ENCODE measurements at regions not wholly inside any gene's neighbourhood (a gene's known extent, or its start where the extent isn't known, plus 50 kb on each side); places are given as distances from the start of the nearest gene placed in this dataset.
"Not testable (repeated sequence)": the region's sequence is repeated elsewhere in the genome, so short reads cannot be mapped to it uniquely, and the experiment has no call there.

GRCh38 chr1:58852731-58853485 lies 69.1 kb upstream of the JUN start:
- Histone ChIP-seq H3K36me3 (ENCODE audit: control insufficient read depth, insufficient read depth, low read length) (no peaks in the 10 kb centered on the region), H3K9me3 (ENCODE audit: control insufficient read depth, insufficient read depth, low read length) (no peaks in the 10 kb centered on the region), H3K27me3 (ENCODE audit: control insufficient read depth, insufficient read depth, low read length) (no peaks in the 10 kb centered on the region), H3K4me1 (ENCODE audit: control insufficient read depth, insufficient read depth, low read length) (peaks cover 8% of the 10 kb centered on the region), H3K4me3 (ENCODE audit: low read depth, low read length) (no peak overlapping the region), H3K9ac (ENCODE audit: low read depth, low read length) (no peak overlapping the region)

DNA sequence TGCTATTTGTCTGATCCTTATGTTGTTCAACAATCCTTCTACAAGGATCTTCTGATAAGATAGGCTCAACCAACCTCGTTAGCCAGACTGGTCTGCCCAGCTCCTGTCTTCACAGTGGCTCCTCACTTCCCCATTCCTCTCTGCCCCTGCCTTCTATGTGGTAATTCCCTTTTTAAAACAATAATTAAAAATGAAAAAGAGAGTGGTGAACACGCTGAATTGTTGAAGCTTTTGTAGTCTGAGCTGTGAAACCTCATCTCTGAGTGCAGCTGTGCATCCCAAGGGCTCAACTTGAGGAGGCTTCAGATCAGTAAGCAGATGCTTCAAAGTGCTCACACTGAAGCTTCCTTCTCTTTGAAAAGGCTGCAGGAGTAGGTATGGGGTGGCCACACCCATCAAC lies 70.7 kb upstream of the JUN start:
- Histone ChIP-seq H3K9me3 (ENCODE audit: control insufficient read depth, insufficient read depth, low read length) (no peaks in the 10 kb centered on the region), H3K4me3 (ENCODE audit: low read depth, low read length) (no peak overlapping the region), H3K9ac (ENCODE audit: low read depth, low read length) (no peak overlapping the region), H3K4me1 (ENCODE audit: control insufficient read depth, insufficient read depth, low read length) (peaks cover 8% of the 10 kb centered on the region), H3K27me3 (ENCODE audit: control insufficient read depth, insufficient read depth, low read length) (no peaks in the 10 kb centered on the region), H3K36me3 (ENCODE audit: control insufficient read depth, insufficient read depth, low read length) (no peaks in the 10 kb centered on the region)

- Histone ChIP-seq H3K9ac (ENCODE audit: low read depth, low read length) (no peak overlapping the region), H3K36me3 (ENCODE audit: control insufficient read depth, insufficient read depth, low read length) (no peaks in the 10 kb centered on the region), H3K9me3 (ENCODE audit: control insufficient read depth, insufficient read depth, low read length) (no peaks in the 10 kb centered on the region), H3K27me3 (ENCODE audit: control insufficient read depth, insufficient read depth, low read length) (peaks cover 2% of the 10 kb centered on the region), H3K4me3 (ENCODE audit: low read depth, low read length) (no peak overlapping the region), H3K4me1 (ENCODE audit: control insufficient read depth, insufficient read depth, low read length) (peaks cover 8% of the 10 kb centered on the region)
Observed at GRCh38 chr1:58855274-58856165, 71.7 kb upstream of the JUN start.

GRCh38 chr1:58856281-58856680 lies 72.4 kb upstream of the JUN start:
- not testable (repeated sequence) for H3K9ac ChIP-seq (ENCODE audit: low read depth, low read length); H3K36me3 ChIP-seq (ENCODE audit: control insufficient read depth, insufficient read depth, low read length); H3K27me3 ChIP-seq (ENCODE audit: control insufficient read depth, insufficient read depth, low read length); H3K4me1 ChIP-seq (ENCODE audit: control insufficient read depth, insufficient read depth, low read length); H3K9me3 ChIP-seq (ENCODE audit: control insufficient read depth, insufficient read depth, low read length); H3K4me3 ChIP-seq (ENCODE audit: low read depth, low read length)

DNA sequence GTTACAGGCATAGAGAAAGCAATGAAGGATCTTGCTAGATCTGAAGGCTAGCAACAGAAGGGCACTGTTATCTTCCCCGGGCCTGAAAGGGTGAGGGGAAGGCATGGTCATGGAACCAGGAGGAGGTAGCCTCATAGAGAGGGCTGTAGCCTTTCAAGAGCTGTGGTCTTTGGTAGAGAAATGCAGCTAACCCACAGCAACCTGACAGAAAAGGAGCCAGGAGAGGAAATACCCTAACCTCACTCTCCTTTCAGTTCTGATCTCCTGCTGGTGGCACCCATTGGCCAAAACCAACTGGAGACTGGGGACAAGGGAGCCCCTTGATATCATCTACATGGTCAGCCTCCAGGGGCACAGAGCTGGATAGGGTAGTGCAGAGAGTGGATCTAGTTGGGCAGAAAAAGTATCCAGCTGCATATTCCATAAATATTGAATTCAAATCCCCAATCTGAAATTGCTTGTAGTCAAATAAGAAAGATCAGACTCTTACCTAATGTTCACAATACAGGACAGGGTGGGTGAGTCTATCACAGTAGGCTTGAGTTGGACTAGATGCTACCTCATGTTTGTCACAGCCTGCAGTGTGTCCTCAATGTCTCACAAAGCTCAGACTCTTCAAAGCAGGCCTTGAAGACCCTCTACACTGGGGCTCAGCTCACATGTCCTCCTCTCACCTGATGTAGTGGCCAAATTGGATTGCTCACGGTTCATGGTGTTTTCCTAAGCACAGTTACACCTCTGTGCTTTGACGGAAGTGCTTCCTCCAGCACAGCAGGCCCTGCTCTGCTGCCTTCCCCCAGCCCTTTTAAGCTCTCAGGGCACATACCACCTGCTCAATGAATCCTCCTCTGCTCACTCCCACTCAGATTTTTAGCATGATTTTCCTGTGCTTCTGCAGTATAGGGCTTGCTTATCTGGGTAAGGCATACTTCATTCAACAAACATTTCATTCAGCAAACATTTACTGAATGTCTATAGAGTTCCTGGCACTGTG lies 74.1 kb upstream of the JUN start:
- H3K9me3 ChIP-seq (ENCODE audit: control insufficient read depth, insufficient read depth, low read length): no peaks in the 10 kb centered on the region
- peaks cover 2% of the 10 kb centered on the region for H3K27me3 ChIP-seq (ENCODE audit: control insufficient read depth, insufficient read depth, low read length)
- H3K4me3 ChIP-seq (ENCODE audit: low read depth, low read length): no peak overlapping the region
- H3K4me1 ChIP-seq (ENCODE audit: control insufficient read depth, insufficient read depth, low read length): peaks cover 11% of the 10 kb centered on the region
- H3K36me3 ChIP-seq (ENCODE audit: control insufficient read depth, insufficient read depth, low read length): no peaks in the 10 kb centered on the region
- no peak overlapping the region for H3K9ac ChIP-seq (ENCODE audit: low read depth, low read length)

GRCh38 chr1:58859769-58860485 lies 76.1 kb upstream of the JUN start:
- Histone ChIP-seq H3K27me3 (ENCODE audit: control insufficient read depth, insufficient read depth, low read length) (peaks cover 2% of the 10 kb centered on the region), H3K4me3 (ENCODE audit: low read depth, low read length) (no peak overlapping the region), H3K36me3 (ENCODE audit: control insufficient read depth, insufficient read depth, low read length) (no peaks in the 10 kb centered on the region), H3K9ac (ENCODE audit: low read depth, low read length) (no peak overlapping the region), H3K4me1 (ENCODE audit: control insufficient read depth, insufficient read depth, low read length) (peaks cover 5% of the 10 kb centered on the region), H3K9me3 (ENCODE audit: control insufficient read depth, insufficient read depth, low read length) (no peaks in the 10 kb centered on the region)

DNA sequence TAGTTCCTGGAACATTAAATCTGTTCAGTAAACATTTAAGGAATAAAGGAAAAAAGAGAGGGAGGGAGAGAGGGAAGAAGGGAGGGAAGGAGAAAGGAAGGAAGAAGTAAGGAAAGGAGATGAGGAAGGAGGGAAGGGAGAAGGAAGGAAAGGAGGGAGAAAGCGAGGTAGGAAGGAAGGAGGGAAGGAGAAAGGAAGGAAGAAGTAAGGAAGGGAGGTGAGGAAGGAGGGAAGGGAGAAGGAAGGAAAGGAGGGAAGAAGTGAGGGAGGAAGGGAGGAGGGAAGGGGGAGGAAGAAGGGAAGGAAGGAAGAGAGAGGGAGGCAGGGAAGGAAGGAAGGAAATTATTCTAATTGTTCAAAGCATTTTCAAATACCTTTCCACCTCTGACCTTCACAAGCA lies 77.2 kb upstream of the JUN start:
- Histone ChIP-seq H3K9me3 (ENCODE audit: control insufficient read depth, insufficient read depth, low read length) (no peaks in the 10 kb centered on the region), H3K27me3 (ENCODE audit: control insufficient read depth, insufficient read depth, low read length) (peaks cover 2% of the 10 kb centered on the region), H3K4me3 (ENCODE audit: low read depth, low read length) (no peak overlapping the region), H3K4me1 (ENCODE audit: control insufficient read depth, insufficient read depth, low read length) (peaks cover 5% of the 10 kb centered on the region), H3K36me3 (ENCODE audit: control insufficient read depth, insufficient read depth, low read length) (no peaks in the 10 kb centered on the region), H3K9ac (ENCODE audit: low read depth, low read length) (no peak overlapping the region)

- no peak overlapping the region for H3K4me3 ChIP-seq (ENCODE audit: low read depth, low read length)
- peaks cover 2% of the 10 kb centered on the region for H3K27me3 ChIP-seq (ENCODE audit: control insufficient read depth, insufficient read depth, low read length)
- H3K9me3 ChIP-seq (ENCODE audit: control insufficient read depth, insufficient read depth, low read length): no peaks in the 10 kb centered on the region
- peaks cover 5% of the 10 kb centered on the region for H3K4me1 ChIP-seq (ENCODE audit: control insufficient read depth, insufficient read depth, low read length)
- no peak overlapping the region for H3K9ac ChIP-seq (ENCODE audit: low read depth, low read length)
- H3K36me3 ChIP-seq (ENCODE audit: control insufficient read depth, insufficient read depth, low read length): no peaks in the 10 kb centered on the region
Observed at GRCh38 chr1:58861506-58861905, 77.7 kb upstream of the JUN start.

DNA sequence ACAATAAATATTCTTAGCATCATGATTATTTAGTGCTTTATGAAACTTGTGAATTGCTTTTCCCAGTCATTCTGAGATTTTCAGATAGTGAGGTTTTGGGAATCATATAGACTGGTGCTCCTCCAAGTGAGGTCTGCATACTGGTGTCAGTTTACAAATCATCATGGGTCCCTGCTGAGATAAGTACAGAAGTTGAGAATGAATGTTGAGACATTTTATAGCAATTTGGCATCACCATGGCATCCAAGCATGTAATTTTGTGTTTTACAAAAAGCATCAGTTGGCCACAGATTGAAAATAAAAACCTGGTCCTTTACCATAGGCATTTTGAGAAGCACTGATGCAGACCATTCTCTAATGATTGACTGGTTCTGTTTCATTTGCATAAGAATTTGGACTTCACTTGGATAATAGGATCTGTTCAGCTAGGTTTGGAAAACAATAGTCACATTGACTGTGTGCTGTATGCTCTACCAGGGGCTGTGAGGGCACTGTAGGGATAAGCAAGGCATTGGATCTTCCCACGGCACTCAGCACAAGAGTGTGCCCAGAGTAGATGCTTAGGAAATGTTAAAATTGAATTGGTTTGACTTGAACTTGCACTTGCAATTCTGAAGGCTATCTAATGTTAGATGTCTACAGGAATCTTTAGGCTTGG lies 79.0 kb upstream of the JUN start:
- Histone ChIP-seq H3K4me3 (ENCODE audit: low read depth, low read length) (no peak overlapping the region), H3K9ac (ENCODE audit: low read depth, low read length) (no peak overlapping the region), H3K27me3 (ENCODE audit: control insufficient read depth, insufficient read depth, low read length) (peaks cover 2% of the 10 kb centered on the region), H3K4me1 (ENCODE audit: control insufficient read depth, insufficient read depth, low read length) (peaks cover 5% of the 10 kb centered on the region), H3K9me3 (ENCODE audit: control insufficient read depth, insufficient read depth, low read length) (no peaks in the 10 kb centered on the region), H3K36me3 (ENCODE audit: control insufficient read depth, insufficient read depth, low read length) (no peaks in the 10 kb centered on the region)

DNA sequence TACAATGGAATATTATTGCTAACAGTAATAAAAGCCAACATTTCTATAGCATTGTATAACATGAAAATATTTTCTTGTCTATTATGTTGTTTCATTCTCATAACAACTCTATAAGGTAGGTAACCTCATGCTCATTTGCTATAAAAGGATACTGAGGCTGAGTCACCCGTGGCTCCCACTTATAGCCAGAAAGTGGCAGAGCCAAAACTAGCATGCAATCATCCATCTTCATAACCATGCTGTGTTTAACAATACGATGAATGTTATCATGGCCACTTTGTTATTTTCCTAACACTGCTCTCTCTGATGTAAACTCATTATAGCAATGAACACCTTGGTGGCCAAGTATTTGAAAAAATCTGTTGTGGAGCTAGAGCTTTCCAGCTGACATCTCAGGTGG lies 80.8 kb upstream of the JUN start:
- Histone ChIP-seq H3K4me3 (ENCODE audit: low read depth, low read length) (no peak overlapping the region), H3K9me3 (ENCODE audit: control insufficient read depth, insufficient read depth, low read length) (no peaks in the 10 kb centered on the region), H3K4me1 (ENCODE audit: control insufficient read depth, insufficient read depth, low read length) (peaks cover 5% of the 10 kb centered on the region)

More for the DNA sequence above, 80.8 kb upstream of the JUN start:
- H3K27me3 ChIP-seq (ENCODE audit: control insufficient read depth, insufficient read depth, low read length): peaks cover 2% of the 10 kb centered on the region
- no peaks in the 10 kb centered on the region for H3K36me3 ChIP-seq (ENCODE audit: control insufficient read depth, insufficient read depth, low read length)
- H3K9ac ChIP-seq (ENCODE audit: low read depth, low read length): no peak overlapping the region

Measured in iPS-15b (cell line).